Tibial nerve (tissue), 4 donors: ENCODE measurements at regions not wholly inside any gene's neighbourhood (a gene's known extent, or its start where the extent isn't known, plus 50 kb on each side); places are given as distances from the start of the nearest gene placed in this dataset.

Experiments used
- DNase-seq, 2 donors: peaks; one replicate each; pipeline ENCODE4 v3.0.0-alpha.2; 2019; ENCODE audit warnings: low spot score in 2 of 2
- H3K27ac ChIP-seq, 4 donors: fragments of 200-600 bp; sonication (generic) in 3 of 4; one replicate each; pipeline ENCODE4 v1.5.1; 2017 to 2019; ENCODE audit warnings: mild to moderate bottlenecking in 1 of 4
- H3K27me3 ChIP-seq, 2 donors: fragments of 200-600 bp; sonication (generic) in 1 of 2; one replicate each; pipeline versions ENCODE4 v1.5.1 to v1.6.0; 2017 to 2019
- H3K36me3 ChIP-seq, 3 donors: fragments of 200-600 bp; sonication (generic); one replicate each; pipeline ENCODE4 v1.5.1; 2018 to 2019
- H3K4me1 ChIP-seq, 4 donors: fragments of 200-600 bp; sonication (generic) in 3 of 4; one replicate each; pipeline ENCODE4 v1.5.1; 2017 to 2019
- H3K4me3 ChIP-seq, 4 donors: fragments of 200-600 bp; sonication (generic) in 3 of 4; one replicate each; pipeline ENCODE4 v1.5.1; 2017 to 2019; ENCODE audit warnings: mild to moderate bottlenecking in 1 of 4, moderate library complexity in 1 of 4
- H3K9me3 ChIP-seq, 4 donors: fragments of 200-600 bp; sonication (generic) in 3 of 4; one replicate each; pipeline ENCODE4 v1.5.1; 2017 to 2019
- EP300 ChIP-seq, 2 donors: sonication (generic); formaldehyde crosslinking; IDR thresholded peaks; one replicate each; pipeline ENCODE4 v1.6.1; 2017; ENCODE audit warnings: antibody characterized with exemption in 2 of 2, mild to moderate bottlenecking in 1 of 2
- POLR2A ChIP-seq, 2 donors: fragments of 450-650 bp; IDR thresholded peaks; one replicate each; pipeline ENCODE4 v1.6.1; 2017; ENCODE audit warnings: antibody characterized with exemption in 2 of 2, mild to moderate bottlenecking in 2 of 2, moderate library complexity in 2 of 2
- WGBS, 2 donors: methylation state at CpG; one replicate each; pipeline ENCODE4 v1.1.5; 2018; 5-methylcytosine and 5-hydroxymethylcytosine counted together
- TF ChIP-seq, protein P1 (sequence below), 5 experiments: fragments of 200-600 bp in 3 of 5; fragments of 450-650 bp in 2 of 5; sonication (generic) in 3 of 5; IDR thresholded peaks; one replicate each; pipeline ENCODE4 v1.5.1; 2016 to 2019; ENCODE audit warnings: antibody characterized with exemption in 5 of 5, mild to moderate bottlenecking in 3 of 5, moderate library complexity in 2 of 5

DNA sequence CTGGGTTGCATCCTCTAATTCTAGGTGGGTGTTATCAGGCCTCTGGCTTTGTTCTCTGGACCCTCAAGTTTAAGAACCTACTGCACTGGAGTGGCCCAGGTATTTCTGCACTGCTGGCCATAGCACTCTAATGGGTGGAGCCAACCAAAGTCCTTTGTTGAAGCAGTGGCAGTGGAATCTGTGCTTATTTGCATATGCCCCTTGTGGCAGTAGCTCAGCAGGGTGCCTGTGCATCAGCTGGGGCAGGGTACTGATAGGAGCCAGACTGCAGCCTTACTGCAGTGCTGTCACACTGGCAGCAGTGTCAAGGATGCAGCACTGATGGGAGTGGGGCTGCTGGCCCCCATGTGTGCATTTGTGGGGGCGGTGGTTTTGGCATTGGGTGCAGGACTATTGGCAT, 660.6 kb downstream of the LRRIQ3 start:
- H3K4me3 ChIP-seq, result no peak overlapping the region
- no peak overlapping the region for H3K27ac ChIP-seq
- H3K4me1 ChIP-seq, result no peaks in the 10 kb centered on the region
- H3K9me3 ChIP-seq, result peaks cover 0 to 8% (median 0%) of the 10 kb centered on the region in 4 donors
- 92 to 100% methylated on average over 1 of the region's 1 CpG for WGBS, 2 donors
- DNase-seq, result no peak
- H3K36me3 ChIP-seq, result no peaks in the 10 kb centered on the region
- no peak for TF ChIP-seq EP300 (IDR thresholded peaks at IDR 0.05)
- no peak for TF ChIP-seq POLR2A (IDR thresholded peaks at IDR 0.05)
- TF ChIP-seq, protein P1, sequence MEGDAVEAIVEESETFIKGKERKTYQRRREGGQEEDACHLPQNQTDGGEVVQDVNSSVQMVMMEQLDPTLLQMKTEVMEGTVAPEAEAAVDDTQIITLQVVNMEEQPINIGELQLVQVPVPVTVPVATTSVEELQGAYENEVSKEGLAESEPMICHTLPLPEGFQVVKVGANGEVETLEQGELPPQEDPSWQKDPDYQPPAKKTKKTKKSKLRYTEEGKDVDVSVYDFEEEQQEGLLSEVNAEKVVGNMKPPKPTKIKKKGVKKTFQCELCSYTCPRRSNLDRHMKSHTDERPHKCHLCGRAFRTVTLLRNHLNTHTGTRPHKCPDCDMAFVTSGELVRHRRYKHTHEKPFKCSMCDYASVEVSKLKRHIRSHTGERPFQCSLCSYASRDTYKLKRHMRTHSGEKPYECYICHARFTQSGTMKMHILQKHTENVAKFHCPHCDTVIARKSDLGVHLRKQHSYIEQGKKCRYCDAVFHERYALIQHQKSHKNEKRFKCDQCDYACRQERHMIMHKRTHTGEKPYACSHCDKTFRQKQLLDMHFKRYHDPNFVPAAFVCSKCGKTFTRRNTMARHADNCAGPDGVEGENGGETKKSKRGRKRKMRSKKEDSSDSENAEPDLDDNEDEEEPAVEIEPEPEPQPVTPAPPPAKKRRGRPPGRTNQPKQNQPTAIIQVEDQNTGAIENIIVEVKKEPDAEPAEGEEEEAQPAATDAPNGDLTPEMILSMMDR (IDR thresholded peaks at IDR 0.05), result no peak
- no peaks in the 10 kb centered on the region for H3K27me3 ChIP-seq

- no peaks in the 10 kb centered on the region for H3K9me3 ChIP-seq
- no peaks in the 10 kb centered on the region for H3K36me3 ChIP-seq
- no peak overlapping the region for H3K4me3 ChIP-seq
- no peak overlapping the region for H3K27ac ChIP-seq
- TF ChIP-seq, protein P1 (IDR thresholded peaks at IDR 0.05), result no peak
- TF ChIP-seq POLR2A (IDR thresholded peaks at IDR 0.05) (no peak), EP300 (IDR thresholded peaks at IDR 0.05) (no peak)
- no peak for DNase-seq
- no peaks in the 10 kb centered on the region for H3K4me1 ChIP-seq
- H3K27me3 ChIP-seq, result no peaks in the 10 kb centered on the region
- WGBS, 2 donors, result 64 to 70% methylated on average over 3 of the region's 3 CpGs
These were observed 680.3 kb downstream of the LRRIQ3 start for GRCh38 chr1:73517603-73518191.

- no peak for DNase-seq
- TF ChIP-seq EP300 (IDR thresholded peaks at IDR 0.05), result no peak
- TF ChIP-seq, protein P1 (IDR thresholded peaks at IDR 0.05), result no peak
- no peak for TF ChIP-seq POLR2A (IDR thresholded peaks at IDR 0.05)
- Histone ChIP-seq H3K27me3 (no peaks in the 10 kb centered on the region), H3K9me3 (no peaks in the 10 kb centered on the region), H3K4me3 (no peak overlapping the region), H3K4me1 (no peaks in the 10 kb centered on the region), H3K36me3 (no peaks in the 10 kb centered on the region), H3K27ac (no peak overlapping the region)
- 48 to 50% methylated on average over 1 of the region's 1 CpG for WGBS, 2 donors
These were observed 681.5 kb downstream of the LRRIQ3 start for GRCh38 chr1:73516451-73516850.

DNA sequence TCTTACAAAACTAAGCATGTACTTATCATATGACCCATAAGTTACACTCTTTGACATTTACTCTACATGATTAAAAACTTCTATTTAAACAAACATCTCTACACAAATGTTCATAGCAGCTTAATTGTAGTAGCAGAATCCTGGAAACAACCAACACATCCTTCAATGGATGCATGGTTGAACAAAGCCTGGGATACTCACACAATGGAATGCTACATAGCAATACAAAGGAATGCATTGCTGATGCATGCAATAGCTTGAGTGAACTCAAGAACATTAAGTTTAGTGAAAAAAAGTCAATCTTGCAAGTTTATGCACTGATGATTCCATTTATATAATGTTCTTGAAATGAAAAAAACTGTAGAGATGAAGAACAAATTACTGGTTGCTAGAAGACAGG, 686.9 kb downstream of the LRRIQ3 start:
- no peak overlapping the region for H3K27ac ChIP-seq
- TF ChIP-seq POLR2A (IDR thresholded peaks at IDR 0.05) (no peak), EP300 (IDR thresholded peaks at IDR 0.05) (no peak)
- TF ChIP-seq, protein P1 (IDR thresholded peaks at IDR 0.05), result no peak
- DNase-seq, result no peak
- H3K4me3 ChIP-seq, result no peak overlapping the region
- no peaks in the 10 kb centered on the region for H3K36me3 ChIP-seq
- no peaks in the 10 kb centered on the region for H3K4me1 ChIP-seq
- no peaks in the 10 kb centered on the region for H3K27me3 ChIP-seq
- H3K9me3 ChIP-seq, result peaks cover 0 to 5% (median 0%) of the 10 kb centered on the region in 4 donors

DNA sequence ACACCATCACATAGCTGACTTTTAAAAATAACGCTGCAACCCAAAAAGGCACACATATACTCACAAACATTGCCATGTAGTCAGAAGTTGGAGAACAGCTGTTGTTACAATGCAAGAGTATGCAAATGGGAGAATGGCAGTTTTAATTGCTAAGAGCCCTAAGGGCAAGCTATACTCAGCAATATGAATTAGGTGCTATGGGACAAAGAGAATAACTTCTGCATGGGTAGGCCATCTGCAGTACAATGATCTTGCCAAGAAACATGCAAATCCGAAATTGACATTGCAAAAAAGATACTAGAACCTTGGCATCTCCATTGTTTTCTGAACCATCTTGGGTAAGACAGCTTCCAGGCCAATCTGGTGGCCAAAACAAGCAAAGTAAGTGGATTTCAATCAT, 697.8 kb downstream of the LRRIQ3 start:
- no peaks in the 10 kb centered on the region for H3K4me1 ChIP-seq
- H3K27me3 ChIP-seq, result no peaks in the 10 kb centered on the region
- H3K36me3 ChIP-seq, result no peaks in the 10 kb centered on the region
- WGBS, 2 donors, result 46 to 74% methylated on average over 2 of the region's 2 CpGs
- H3K4me3 ChIP-seq, result no peak overlapping the region
- H3K27ac ChIP-seq, result no peak overlapping the region
- no peaks in the 10 kb centered on the region for H3K9me3 ChIP-seq
- no peak for TF ChIP-seq POLR2A (IDR thresholded peaks at IDR 0.05)
- TF ChIP-seq, protein P1 (IDR thresholded peaks at IDR 0.05), result no peak
- no peak for TF ChIP-seq EP300 (IDR thresholded peaks at IDR 0.05)
- no peak for DNase-seq
